A673 (cell line): ENCODE measurements at regions not wholly inside any gene's neighbourhood (a gene's known extent, or its start where the extent isn't known, plus 50 kb on each side); places are given as distances from the start of the nearest gene placed in this dataset.

Experiments used
- BruUV-seq: library from RNA; stranded (reverse); fragments of 400-500 nt; replicated peaks from 2 replicates; lab custom pipeline; 2021; lab: Mats Ljungman, UMichigan
- CTCF ChIA-PET: fragments of 300-600 bp; sonication (Branson Sonifier 250); formaldehyde crosslinking; loops from one replicate; lab custom pipeline; 2022; ENCODE audit warnings: antibody characterized with exemption; lab: Charles Lee
- POLR2A ChIA-PET: fragments of 300-600 bp; sonication (Branson Sonifier 250); formaldehyde crosslinking; loops from one replicate; lab custom pipeline; 2022; ENCODE audit warnings: antibody characterized with exemption; ENCODE audit not compliant: low non-redundant PET; lab: Charles Lee
- DNase-seq: peaks from one replicate; pipeline ENCODE4 v3.0.0-alpha.2; 2015; ENCODE audit warnings: low spot score
- H3K27ac ChIP-seq: fragments of 200-600 bp; sonication (generic); 2 replicates; pipeline ENCODE4 v1.5.1; 2016; ENCODE audit warnings: mixed run types, low read depth, mild to moderate bottlenecking, mixed read lengths, antibody characterized with exemption, low read length; ENCODE audit not compliant: poor library complexity, severe bottlenecking
- H3K27me3 ChIP-seq: fragments of 200-600 bp; sonication (generic); replicated peaks from 2 replicates; pipeline ENCODE4 v1.6.1; 2017; ENCODE audit warnings: mixed run types, low read depth, mild to moderate bottlenecking, mixed read lengths, antibody characterized with exemption, low read length; ENCODE audit not compliant: insufficient read depth, poor library complexity
- H3K36me3 ChIP-seq: fragments of 200-600 bp; sonication (generic); 2 replicates; pipeline ENCODE4 v1.6.1; 2016; ENCODE audit warnings: mixed run types, mild to moderate bottlenecking, mixed read lengths, antibody characterized with exemption, low read length; ENCODE audit not compliant: insufficient read depth, poor library complexity, severe bottlenecking
- H3K4me1 ChIP-seq: fragments of 200-600 bp; sonication (generic); 2 replicates; pipeline ENCODE4 v1.6.1; 2017; ENCODE audit warnings: mixed run types, mild to moderate bottlenecking, mixed read lengths, antibody characterized with exemption, low read length; ENCODE audit not compliant: insufficient read depth, poor library complexity, severe bottlenecking
- H3K4me3 ChIP-seq: fragments of 200-600 bp; sonication (generic); 2 replicates; pipeline ENCODE4 v1.5.1; 2016; ENCODE audit warnings: low read depth, mixed run types, mild to moderate bottlenecking, mixed read lengths, low read length; ENCODE audit not compliant: poor library complexity, severe bottlenecking
- H3K9me3 ChIP-seq: fragments of 200-600 bp; sonication (generic); 2 replicates; pipeline ENCODE4 v1.6.1; 2016; ENCODE audit warnings: mixed run types, low read depth, mild to moderate bottlenecking, mixed read lengths, antibody characterized with exemption, low read length; ENCODE audit not compliant: poor library complexity, severe bottlenecking
- EZH2 ChIP-seq: fragments of 200-600 bp; sonication (generic); IDR thresholded peaks from 2 replicates; pipeline ENCODE4 v1.6.1; 2017; ENCODE audit warnings: borderline replicate concordance, low read depth, mild to moderate bottlenecking, mixed read lengths, antibody characterized with exemption, low read length; ENCODE audit not compliant: poor library complexity, severe bottlenecking
- intact Hi-C: fragments of 100-400 bp; cut with micrococcal nuclease; formaldehyde crosslinking; loops from one replicate; pipeline ENCODE4 v1.10.0; 2022; ENCODE audit not compliant: unreplicated experiment
- TF ChIP-seq, protein P1 (sequence below): fragments of 300-800, 200-600 bp; sonication (generic); conservative IDR thresholded peaks from 2 replicates; pipeline ENCODE4 v1.5.1; 2017; ENCODE audit warnings: low read depth, mild to moderate bottlenecking, antibody characterized with exemption, low read length, moderate library complexity, mixed read lengths

DNA sequence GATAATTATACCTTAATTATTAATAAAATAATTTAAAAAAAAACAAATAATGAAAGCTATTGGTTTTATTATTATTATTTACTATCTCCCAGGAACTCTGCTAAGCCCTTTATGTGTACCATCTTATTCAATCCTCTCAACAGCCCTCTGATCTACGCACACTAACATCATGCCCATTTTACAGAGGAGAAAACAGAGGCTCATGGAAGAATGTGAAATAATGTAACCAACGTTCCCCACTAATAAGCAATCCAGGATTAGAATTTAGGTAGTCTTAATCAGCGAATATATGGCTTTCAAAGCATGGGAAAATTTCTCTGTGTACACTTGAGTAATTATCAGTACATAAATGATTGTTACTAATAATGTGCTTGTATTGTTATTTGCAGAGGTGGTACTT, 89.0 kb downstream of the MAFB start:
- Histone ChIP-seq H3K4me3 (no peak overlapping the region), H3K4me1 (no peaks in the 10 kb centered on the region), H3K36me3 (no peaks in the 10 kb centered on the region), H3K27me3 (no peaks in the 10 kb centered on the region), H3K27ac (no peak overlapping the region), H3K9me3 (no peaks in the 10 kb centered on the region)
- TF ChIP-seq EZH2: no peak
- TF ChIP-seq, protein P1, sequence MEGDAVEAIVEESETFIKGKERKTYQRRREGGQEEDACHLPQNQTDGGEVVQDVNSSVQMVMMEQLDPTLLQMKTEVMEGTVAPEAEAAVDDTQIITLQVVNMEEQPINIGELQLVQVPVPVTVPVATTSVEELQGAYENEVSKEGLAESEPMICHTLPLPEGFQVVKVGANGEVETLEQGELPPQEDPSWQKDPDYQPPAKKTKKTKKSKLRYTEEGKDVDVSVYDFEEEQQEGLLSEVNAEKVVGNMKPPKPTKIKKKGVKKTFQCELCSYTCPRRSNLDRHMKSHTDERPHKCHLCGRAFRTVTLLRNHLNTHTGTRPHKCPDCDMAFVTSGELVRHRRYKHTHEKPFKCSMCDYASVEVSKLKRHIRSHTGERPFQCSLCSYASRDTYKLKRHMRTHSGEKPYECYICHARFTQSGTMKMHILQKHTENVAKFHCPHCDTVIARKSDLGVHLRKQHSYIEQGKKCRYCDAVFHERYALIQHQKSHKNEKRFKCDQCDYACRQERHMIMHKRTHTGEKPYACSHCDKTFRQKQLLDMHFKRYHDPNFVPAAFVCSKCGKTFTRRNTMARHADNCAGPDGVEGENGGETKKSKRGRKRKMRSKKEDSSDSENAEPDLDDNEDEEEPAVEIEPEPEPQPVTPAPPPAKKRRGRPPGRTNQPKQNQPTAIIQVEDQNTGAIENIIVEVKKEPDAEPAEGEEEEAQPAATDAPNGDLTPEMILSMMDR: no peak
- BruUV-seq: no TSS peak
- POLR2A ChIA-PET: no interaction called here
- intact Hi-C loops: no loop called here
- no peak for DNase-seq
- CTCF ChIA-PET: no interaction called here

DNA sequence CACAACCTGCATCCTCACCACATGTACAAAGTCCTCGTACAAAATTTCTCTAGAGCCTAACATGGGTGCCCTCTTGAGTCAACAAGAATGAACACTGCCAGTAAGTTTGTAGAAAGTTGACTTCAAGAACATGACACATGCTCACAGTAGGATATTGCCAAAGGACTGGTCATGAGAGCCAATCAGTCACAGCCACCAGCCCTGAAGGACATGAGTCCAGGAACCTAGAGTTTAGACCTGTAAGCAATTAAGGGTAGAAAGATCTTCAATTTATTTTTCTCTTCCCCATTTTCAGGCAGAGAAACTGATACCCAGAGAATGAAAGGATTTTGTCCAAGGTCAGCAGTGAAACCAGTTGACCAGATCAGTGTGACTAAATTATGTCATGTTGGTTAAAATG, 96.1 kb downstream of the MAFB start:
- Histone ChIP-seq H3K27ac (no peak overlapping the region), H3K36me3 (no peaks in the 10 kb centered on the region), H3K9me3 (no peaks in the 10 kb centered on the region), H3K27me3 (no peaks in the 10 kb centered on the region), H3K4me3 (no peak overlapping the region), H3K4me1 (no peaks in the 10 kb centered on the region)
- ChIA-PET POLR2A (no interaction called here), CTCF (no interaction called here)
- BruUV-seq: no TSS peak
- no peak for DNase-seq
- intact Hi-C loops: no loop called here
- TF ChIP-seq EZH2: no peak
- TF ChIP-seq, protein P1: no peak

DNA sequence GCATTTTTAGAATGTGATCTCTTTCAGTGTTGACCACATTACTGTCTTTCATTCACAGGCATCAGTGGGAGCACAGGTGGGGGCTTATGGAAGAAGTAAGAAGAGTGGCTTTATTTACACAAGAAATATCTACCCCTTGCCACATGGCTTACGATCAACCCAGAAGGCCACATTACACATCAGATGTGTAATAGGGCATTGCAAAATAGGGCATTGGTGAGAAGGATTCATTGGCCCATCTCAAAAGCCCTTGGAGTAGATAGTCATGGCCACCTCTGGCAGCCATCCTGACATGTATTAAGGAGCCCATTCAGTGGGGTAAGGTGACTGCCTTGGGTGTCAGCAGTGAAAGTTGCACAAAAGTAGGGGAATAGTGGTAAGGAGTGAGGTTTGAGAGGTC, 97.5 kb downstream of the MAFB start:
- H3K9me3 ChIP-seq: no peaks in the 10 kb centered on the region
- no peak overlapping the region for H3K4me3 ChIP-seq
- BruUV-seq: no TSS peak
- no peaks in the 10 kb centered on the region for H3K4me1 ChIP-seq
- POLR2A ChIA-PET: no interaction called here
- no peak for TF ChIP-seq EZH2
- TF ChIP-seq, protein P1: no peak
- intact Hi-C loops: no loop called here
- DNase-seq: no peak
- CTCF ChIA-PET: no interaction called here
- H3K27ac ChIP-seq: no peak overlapping the region
- no peaks in the 10 kb centered on the region for H3K27me3 ChIP-seq
- no peaks in the 10 kb centered on the region for H3K36me3 ChIP-seq
